Lower leg skin (tissue), 4 donors: ENCODE measurements at regions not wholly inside any gene's neighbourhood (a gene's known extent, or its start where the extent isn't known, plus 50 kb on each side); places are given as distances from the start of the nearest gene placed in this dataset.

ENCODE experiments used
- DNase-seq, 2 donors: peaks; one replicate each; pipeline ENCODE4 v3.0.0-alpha.2; 2019; ENCODE audit warnings: low spot score in 2 of 2
- H3K4me3 ChIP-seq: fragments of 200-600 bp; sonication (generic); 2 replicates; pipeline ENCODE4 v1.5.1; 2017; ENCODE audit warnings: mild to moderate bottlenecking, low read depth; ENCODE audit not compliant: poor library complexity, severe bottlenecking
- POLR2A ChIP-seq, 2 donors: fragments of 450-650 bp; IDR thresholded peaks; one replicate each; pipeline ENCODE4 v1.6.1; 2016 to 2017; ENCODE audit warnings: antibody characterized with exemption in 2 of 2, mild to moderate bottlenecking in 1 of 2, moderate library complexity in 1 of 2
- WGBS, 2 donors: methylation state at CpG; one replicate each; pipeline ENCODE4 v1.1.5; 2018; 5-methylcytosine and 5-hydroxymethylcytosine counted together
- intact Hi-C: fragments of 100-400 bp; cut with DNase I; formaldehyde crosslinking; loops from one replicate; pipeline ENCODE4 v1.15.0; 2023; ENCODE audit warnings: low total_unique reads
- TF ChIP-seq, protein P1 (sequence below), 3 donors: fragments of 450-650 bp; IDR thresholded peaks; one replicate each; pipeline ENCODE4 v1.5.1; 2016; ENCODE audit warnings: antibody characterized with exemption in 3 of 3, mild to moderate bottlenecking in 3 of 3, moderate library complexity in 2 of 3

DNA sequence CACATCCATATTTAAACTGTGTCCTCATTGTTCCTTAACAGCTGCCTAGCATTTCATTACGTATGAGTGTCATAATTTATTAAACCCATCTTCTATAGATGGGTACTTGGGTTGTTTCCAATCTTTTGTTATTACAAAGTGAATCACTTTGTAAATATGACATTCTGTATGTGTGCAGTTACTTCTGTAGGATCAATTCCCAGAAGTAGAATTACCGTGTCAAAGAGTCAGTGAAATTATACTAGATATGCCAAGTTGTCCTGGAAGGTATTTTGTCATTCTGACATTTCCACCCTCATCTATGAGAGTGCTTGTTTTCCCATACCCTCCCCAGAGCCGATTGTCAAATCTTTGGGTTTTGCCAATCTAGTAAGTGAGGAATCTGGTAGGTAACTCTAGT lies 194.5 kb upstream of the APCDD1 start:
- DNase-seq: no peak
- TF ChIP-seq, protein P1, sequence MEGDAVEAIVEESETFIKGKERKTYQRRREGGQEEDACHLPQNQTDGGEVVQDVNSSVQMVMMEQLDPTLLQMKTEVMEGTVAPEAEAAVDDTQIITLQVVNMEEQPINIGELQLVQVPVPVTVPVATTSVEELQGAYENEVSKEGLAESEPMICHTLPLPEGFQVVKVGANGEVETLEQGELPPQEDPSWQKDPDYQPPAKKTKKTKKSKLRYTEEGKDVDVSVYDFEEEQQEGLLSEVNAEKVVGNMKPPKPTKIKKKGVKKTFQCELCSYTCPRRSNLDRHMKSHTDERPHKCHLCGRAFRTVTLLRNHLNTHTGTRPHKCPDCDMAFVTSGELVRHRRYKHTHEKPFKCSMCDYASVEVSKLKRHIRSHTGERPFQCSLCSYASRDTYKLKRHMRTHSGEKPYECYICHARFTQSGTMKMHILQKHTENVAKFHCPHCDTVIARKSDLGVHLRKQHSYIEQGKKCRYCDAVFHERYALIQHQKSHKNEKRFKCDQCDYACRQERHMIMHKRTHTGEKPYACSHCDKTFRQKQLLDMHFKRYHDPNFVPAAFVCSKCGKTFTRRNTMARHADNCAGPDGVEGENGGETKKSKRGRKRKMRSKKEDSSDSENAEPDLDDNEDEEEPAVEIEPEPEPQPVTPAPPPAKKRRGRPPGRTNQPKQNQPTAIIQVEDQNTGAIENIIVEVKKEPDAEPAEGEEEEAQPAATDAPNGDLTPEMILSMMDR (IDR thresholded peaks at IDR 0.05): no peak
- TF ChIP-seq POLR2A (IDR thresholded peaks at IDR 0.05): no peak
- H3K4me3 ChIP-seq: no peak overlapping the region
- 78 to 84% methylated on average over 3 of the region's 3 CpGs for WGBS, 2 donors
- intact Hi-C loops: loop anchor here (2.0 kb wide), 1 partner anchor 41 kb away; no protein-coding TSS in a partner anchor

DNA sequence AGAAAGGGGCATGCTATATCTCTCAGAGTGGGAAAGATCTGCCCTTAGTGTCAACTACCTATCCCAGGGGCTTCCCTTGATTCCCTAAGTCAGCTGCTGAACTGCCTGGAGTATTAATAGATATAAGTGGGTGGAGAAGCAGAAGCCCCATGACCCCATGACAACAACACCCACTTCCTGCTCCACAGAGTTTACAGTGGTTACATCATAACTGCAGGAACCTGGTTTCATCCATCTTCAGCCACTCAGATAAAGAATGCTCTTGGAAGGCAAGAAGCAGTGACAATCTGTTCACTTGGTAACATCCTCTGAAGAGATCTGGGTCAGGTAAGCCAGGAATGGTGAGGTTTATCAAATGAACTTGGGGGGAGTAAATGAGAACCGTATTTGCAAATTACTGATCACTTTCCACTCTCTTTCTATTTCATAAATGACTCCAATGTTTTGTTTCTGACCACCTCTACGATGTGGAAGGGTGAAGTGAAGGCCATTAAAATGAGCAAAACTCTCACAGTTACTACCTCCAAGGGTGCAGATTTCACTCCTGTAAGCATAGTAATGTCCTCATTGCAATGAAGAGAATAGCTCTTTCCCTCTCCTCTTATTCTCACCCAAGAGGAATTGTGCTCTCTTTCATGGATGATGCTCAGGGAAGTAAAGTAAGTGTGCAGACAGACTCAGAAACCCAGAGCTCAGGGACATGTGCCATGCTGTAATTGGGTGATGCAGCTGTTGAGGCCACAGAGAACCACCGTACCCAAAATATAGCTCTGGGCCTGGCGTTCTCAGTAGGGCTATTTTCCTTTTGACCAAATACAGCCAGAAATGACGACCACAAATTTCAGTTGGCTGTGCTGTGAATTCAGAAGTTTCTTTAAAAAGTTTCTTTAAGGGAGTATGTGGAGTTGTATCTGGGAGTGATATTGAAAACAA lies 192.8 kb upstream of the APCDD1 start:
- H3K4me3 ChIP-seq: no peak overlapping the region
- no peak for TF ChIP-seq POLR2A (IDR thresholded peaks at IDR 0.05)
- DNase-seq: no peak
- intact Hi-C loops: loop anchor here (2.0 kb wide), 1 partner anchor 43 kb away; no protein-coding TSS in a partner anchor
- WGBS, 2 donors: 90 to 94% methylated on average over 5 of the region's 5 CpGs

DNA sequence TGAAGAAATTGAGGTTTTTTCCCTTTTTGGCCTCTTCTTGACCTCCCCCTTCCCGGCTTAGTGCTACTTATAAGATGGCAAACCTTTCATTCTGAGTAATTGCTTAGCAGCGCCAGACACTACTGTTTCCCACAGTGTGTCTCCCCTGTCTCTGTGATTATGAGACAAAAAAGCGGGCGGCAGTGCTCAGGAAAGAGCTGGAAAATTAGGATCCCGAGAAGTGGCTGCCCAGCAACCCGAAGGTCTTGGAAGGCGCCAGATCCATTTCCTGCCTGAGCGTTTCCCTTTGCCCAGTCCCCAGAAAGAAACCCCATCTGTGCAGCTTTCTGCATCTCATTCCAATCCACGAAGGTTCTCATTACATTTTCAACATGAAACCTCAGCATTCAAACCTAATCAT lies 191.9 kb upstream of the APCDD1 start:
- 74 to 89% methylated on average over 9 of the region's 9 CpGs for WGBS, 2 donors
- intact Hi-C loops: no loop called here
- TF ChIP-seq, protein P1 (IDR thresholded peaks at IDR 0.05): no peak
- no peak for TF ChIP-seq POLR2A (IDR thresholded peaks at IDR 0.05)
- H3K4me3 ChIP-seq: no peak overlapping the region
- no peak for DNase-seq

DNA sequence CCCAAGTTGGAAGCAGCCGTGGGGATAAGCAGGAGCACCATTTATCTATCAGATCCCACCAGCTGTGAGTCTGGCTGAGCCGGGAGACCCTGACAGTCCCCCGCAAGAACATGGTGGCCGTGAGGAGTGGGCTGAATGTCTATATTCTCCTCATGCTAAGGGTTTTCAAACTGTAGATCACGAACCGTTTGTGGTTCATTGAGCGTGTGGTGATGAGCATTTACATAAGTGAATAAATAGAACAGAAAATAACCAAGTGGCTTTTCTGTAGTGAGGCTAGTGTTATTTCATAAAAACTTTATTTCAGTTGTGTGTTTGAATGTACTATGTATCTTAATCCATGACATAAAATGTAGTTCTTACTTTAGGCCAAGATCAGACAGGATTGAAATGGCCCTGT lies 190.2 kb upstream of the APCDD1 start:
- TF ChIP-seq, protein P1 (IDR thresholded peaks at IDR 0.05): no peak
- TF ChIP-seq POLR2A (IDR thresholded peaks at IDR 0.05): no peak
- intact Hi-C loops: no loop called here
- H3K4me3 ChIP-seq: no peak overlapping the region
- DNase-seq: no peak
- WGBS, 2 donors: 95 to 97% methylated on average over 7 of the region's 7 CpGs

DNA sequence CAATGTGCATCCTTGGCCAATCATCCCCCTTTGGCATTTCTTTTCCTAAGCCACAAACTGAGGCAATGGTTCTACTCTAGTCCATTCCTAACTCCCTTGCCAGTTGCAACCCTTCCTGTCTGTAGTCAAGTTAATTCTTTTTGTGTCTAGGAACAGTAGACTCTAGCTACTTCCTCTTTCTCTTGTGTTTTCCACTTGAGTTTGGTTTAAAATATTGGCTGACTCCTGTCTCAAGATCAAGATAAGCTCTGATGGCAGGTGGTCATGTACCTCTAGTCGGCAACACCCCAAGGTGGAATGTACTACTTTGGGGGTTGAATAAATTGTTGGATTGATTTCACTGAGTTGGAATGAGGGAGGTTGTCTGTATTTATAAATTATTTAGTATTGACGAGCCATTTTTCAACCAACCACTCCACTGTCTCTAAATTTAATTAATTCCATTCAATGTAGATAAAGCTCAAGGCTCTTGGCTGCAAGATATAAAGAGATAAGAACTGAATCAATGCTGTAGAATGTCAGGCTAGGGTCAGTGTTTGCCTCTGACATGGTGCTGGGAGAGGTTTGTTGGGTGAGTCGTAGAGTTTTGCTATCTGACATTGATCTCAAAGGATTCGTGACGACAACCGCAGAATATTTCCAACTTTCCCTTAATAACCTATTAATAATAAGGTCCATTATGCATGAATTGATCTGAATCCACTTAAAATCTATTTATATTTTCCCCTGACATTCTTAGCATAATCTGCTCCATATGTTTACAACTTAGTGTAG lies 188.7 kb upstream of the APCDD1 start:
- no peak for TF ChIP-seq POLR2A (IDR thresholded peaks at IDR 0.05)
- TF ChIP-seq, protein P1 (IDR thresholded peaks at IDR 0.05): no peak
- no peak for DNase-seq
- intact Hi-C loops: no loop called here
- WGBS, 2 donors: 32 to 47% methylated on average over 6 of the region's 6 CpGs
- no peak overlapping the region for H3K4me3 ChIP-seq

DNA sequence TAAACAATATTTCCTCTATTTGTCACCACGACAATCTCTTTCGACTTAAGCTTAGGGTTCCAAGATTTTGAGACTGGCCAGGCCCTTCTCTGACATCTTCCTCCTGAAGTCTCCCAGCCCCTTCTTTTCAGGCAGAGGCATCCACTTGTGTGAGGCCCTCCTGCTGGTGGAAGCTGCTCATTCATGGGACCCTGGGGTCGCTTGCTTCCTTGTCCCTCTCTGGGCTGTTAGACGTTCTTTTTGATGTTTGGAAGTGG lies 188.2 kb upstream of the APCDD1 start:
- 59 to 71% methylated on average over 4 of the region's 4 CpGs for WGBS, 2 donors
- no peak for TF ChIP-seq POLR2A (IDR thresholded peaks at IDR 0.05)
- TF ChIP-seq, protein P1 (IDR thresholded peaks at IDR 0.05): no peak
- no peak overlapping the region for H3K4me3 ChIP-seq
- no peak for DNase-seq
- intact Hi-C loops: no loop called here
